ENCODE measurements at regions not wholly inside any gene's neighbourhood (a gene's known extent, or its start where the extent isn't known, plus 50 kb on each side); places are given as distances from the start of the nearest gene placed in this dataset.

GRCh38 chr2:168300460-168300859, 53.1 kb upstream of the STK39 start:
- Histone ChIP-seq H3K4me3 (no peak overlapping the region), H3K9me3 (peaks cover 2 to 3% of the 10 kb centered on the region in 2 donors), H3K27me3 (no peaks in the 10 kb centered on the region), H3K4me1 (no peaks in the 10 kb centered on the region), H3K36me3 (no peaks in the 10 kb centered on the region), H3K27ac (no peak overlapping the region)
- no peak for DNase-seq (ENCODE audit: low spot score in 2 of 2)
- TF ChIP-seq POLR2A (IDR thresholded peaks at IDR 0.05) (no peak), POLR2AphosphoS5 (IDR thresholded peaks at IDR 0.05) (no peak)
- TF ChIP-seq, protein P1, sequence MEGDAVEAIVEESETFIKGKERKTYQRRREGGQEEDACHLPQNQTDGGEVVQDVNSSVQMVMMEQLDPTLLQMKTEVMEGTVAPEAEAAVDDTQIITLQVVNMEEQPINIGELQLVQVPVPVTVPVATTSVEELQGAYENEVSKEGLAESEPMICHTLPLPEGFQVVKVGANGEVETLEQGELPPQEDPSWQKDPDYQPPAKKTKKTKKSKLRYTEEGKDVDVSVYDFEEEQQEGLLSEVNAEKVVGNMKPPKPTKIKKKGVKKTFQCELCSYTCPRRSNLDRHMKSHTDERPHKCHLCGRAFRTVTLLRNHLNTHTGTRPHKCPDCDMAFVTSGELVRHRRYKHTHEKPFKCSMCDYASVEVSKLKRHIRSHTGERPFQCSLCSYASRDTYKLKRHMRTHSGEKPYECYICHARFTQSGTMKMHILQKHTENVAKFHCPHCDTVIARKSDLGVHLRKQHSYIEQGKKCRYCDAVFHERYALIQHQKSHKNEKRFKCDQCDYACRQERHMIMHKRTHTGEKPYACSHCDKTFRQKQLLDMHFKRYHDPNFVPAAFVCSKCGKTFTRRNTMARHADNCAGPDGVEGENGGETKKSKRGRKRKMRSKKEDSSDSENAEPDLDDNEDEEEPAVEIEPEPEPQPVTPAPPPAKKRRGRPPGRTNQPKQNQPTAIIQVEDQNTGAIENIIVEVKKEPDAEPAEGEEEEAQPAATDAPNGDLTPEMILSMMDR (IDR thresholded peaks at IDR 0.05) = no peak
- intact Hi-C loops (cut with DNase I; ENCODE audit: low total_unique reads) = no loop called here

DNA sequence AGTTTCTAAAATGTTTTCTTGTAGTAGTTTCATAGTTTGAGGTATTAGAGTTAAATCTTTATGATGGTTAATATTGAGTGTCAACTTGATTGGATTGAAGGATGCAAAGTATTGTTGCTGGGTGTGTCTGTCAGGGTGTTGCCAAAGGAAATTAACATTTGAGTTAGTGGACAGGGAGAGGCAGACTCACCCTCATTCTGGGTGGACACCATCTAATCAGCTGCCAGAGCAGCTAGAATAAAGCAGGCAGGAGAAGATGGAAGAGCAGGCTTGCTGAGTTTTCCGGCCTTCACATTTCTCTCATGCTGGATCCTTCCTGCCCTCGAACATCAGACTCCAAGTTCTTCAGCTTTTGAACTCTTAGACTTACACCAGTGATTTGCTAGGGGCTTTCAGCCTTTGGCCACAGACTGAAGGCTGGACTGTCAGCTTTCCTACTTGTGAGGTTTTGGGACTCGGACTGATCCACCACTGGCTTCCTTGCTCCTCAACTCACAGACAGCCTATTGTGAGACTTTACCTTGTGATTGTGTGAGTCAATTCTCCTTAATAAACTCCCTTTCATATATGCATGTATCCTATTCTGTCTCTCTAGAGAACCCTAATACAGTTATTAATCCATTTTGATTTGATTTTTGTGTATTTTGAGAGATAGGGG, 56.8 kb upstream of the STK39 start:
- peaks cover 3 to 9% of the 10 kb centered on the region in 2 donors for H3K9me3 ChIP-seq
- no peak for DNase-seq (ENCODE audit: low spot score in 2 of 2)
- H3K4me3 ChIP-seq = no peak overlapping the region
- no peak overlapping the region for H3K27ac ChIP-seq
- no peaks in the 10 kb centered on the region for H3K27me3 ChIP-seq
- TF ChIP-seq, protein P1 (IDR thresholded peaks at IDR 0.05) = no peak
- TF ChIP-seq POLR2AphosphoS5 (IDR thresholded peaks at IDR 0.05) (no peak), POLR2A (IDR thresholded peaks at IDR 0.05) (no peak)
- intact Hi-C loops (cut with DNase I; ENCODE audit: low total_unique reads) = no loop called here
- H3K36me3 ChIP-seq = no peaks in the 10 kb centered on the region
- H3K4me1 ChIP-seq = no peaks in the 10 kb centered on the region

GRCh38 chr2:168307379-168307778, 60.0 kb upstream of the STK39 start:
- no peak for DNase-seq (ENCODE audit: low spot score in 2 of 2)
- Histone ChIP-seq H3K4me3 (no peak overlapping the region), H3K36me3 (no peaks in the 10 kb centered on the region), H3K4me1 (no peaks in the 10 kb centered on the region), H3K27me3 (no peaks in the 10 kb centered on the region), H3K9me3 (peaks cover 3 to 9% of the 10 kb centered on the region in 2 donors), H3K27ac (no peak overlapping the region)
- intact Hi-C loops (cut with DNase I; ENCODE audit: low total_unique reads) = no loop called here
- TF ChIP-seq, protein P1 (IDR thresholded peaks at IDR 0.05) = no peak
- no peak for TF ChIP-seq POLR2AphosphoS5 (IDR thresholded peaks at IDR 0.05)
- no peak for TF ChIP-seq POLR2A (IDR thresholded peaks at IDR 0.05)

- peaks cover 0 to 15% of the 10 kb centered on the region in 2 donors for H3K9me3 ChIP-seq
- intact Hi-C loops (cut with DNase I; ENCODE audit: low total_unique reads) = no loop called here
- no peaks in the 10 kb centered on the region for H3K4me1 ChIP-seq
- DNase-seq (ENCODE audit: low spot score in 2 of 2) = no peak
- TF ChIP-seq POLR2AphosphoS5 (IDR thresholded peaks at IDR 0.05) (no peak), POLR2A (IDR thresholded peaks at IDR 0.05) (no peak)
- TF ChIP-seq, protein P1 (IDR thresholded peaks at IDR 0.05) = no peak
- no peak overlapping the region for H3K27ac ChIP-seq
- H3K27me3 ChIP-seq = no peaks in the 10 kb centered on the region
- no peak overlapping the region for H3K4me3 ChIP-seq
- no peaks in the 10 kb centered on the region for H3K36me3 ChIP-seq
These were observed 63.2 kb upstream of the STK39 start for GRCh38 chr2:168310580-168310979.

GRCh38 chr2:168311261-168311910, 64.0 kb upstream of the STK39 start:
- TF ChIP-seq POLR2AphosphoS5 (IDR thresholded peaks at IDR 0.05) (no peak), POLR2A (IDR thresholded peaks at IDR 0.05) (no peak)
- TF ChIP-seq, protein P1 (IDR thresholded peaks at IDR 0.05) = no peak
- H3K27me3 ChIP-seq = no peaks in the 10 kb centered on the region
- no peak overlapping the region for H3K4me3 ChIP-seq
- DNase-seq (ENCODE audit: low spot score in 2 of 2) = no peak
- no peaks in the 10 kb centered on the region for H3K36me3 ChIP-seq
- no peak overlapping the region for H3K27ac ChIP-seq
- intact Hi-C loops (cut with DNase I; ENCODE audit: low total_unique reads) = no loop called here
- H3K4me1 ChIP-seq = no peaks in the 10 kb centered on the region
- H3K9me3 ChIP-seq = peaks cover 0 to 9% of the 10 kb centered on the region in 2 donors

Data from breast epithelium (tissue), 4 donors.